Naive thymus-derived CD4-positive, alpha-beta T cell (primary cell): ENCODE measurements at regions not wholly inside any gene's neighbourhood (a gene's known extent, or its start where the extent isn't known, plus 50 kb on each side); places are given as distances from the start of the nearest gene placed in this dataset.

Experiments
- ATAC-seq: fragments of 150-1000 bp; cut with Tn5 transposase; 2 replicates; pipeline ENCODE4 v1.10.0; 2021; ENCODE audit warnings: mild to moderate bottlenecking, moderate library complexity
- CTCF ChIA-PET: fragments of 350-600 bp; sonication (Branson Sonifier 250); formaldehyde crosslinking; loops from one replicate; lab custom pipeline; 2021; ENCODE audit warnings: antibody characterized with exemption; lab: Charles Lee
- POLR2A ChIA-PET: fragments of 350-600 bp; sonication (Branson Sonifier 250); formaldehyde crosslinking; loops from one replicate; lab custom pipeline; 2021; ENCODE audit warnings: antibody characterized with exemption, inconsistent platforms; lab: Charles Lee
- DNase-seq, 9 donors: peaks; one replicate each; pipeline versions ENCODE4 v3.0.0 to v3.0.0-alpha.2; 2020 to 2022; ENCODE audit warnings: mixed read lengths in 1 of 9
- H3K27ac ChIP-seq: one replicate; pipeline ENCODE4 v1.7.0; 2013; ENCODE audit warnings: mild to moderate bottlenecking, low read depth, low read length, moderate library complexity
- H3K27me3 ChIP-seq, 2 donors: one replicate each; pipeline ENCODE4 v1.7.0; 2013; ENCODE audit warnings: low read length in 2 of 2, mild to moderate bottlenecking in 2 of 2, moderate library complexity in 2 of 2; ENCODE audit not compliant: control insufficient read depth in 2 of 2, insufficient read depth in 2 of 2
- H3K36me3 ChIP-seq, 3 experiments: 1 replicate in 2 of 3; 2 replicates in 1 of 3; pipeline ENCODE4 v1.7.0; 2013; ENCODE audit warnings: low read length in 3 of 3, mild to moderate bottlenecking in 3 of 3, moderate library complexity in 1 of 3; ENCODE audit not compliant: insufficient read depth in 3 of 3, control insufficient read depth in 2 of 3
- H3K4me1 ChIP-seq, 2 donors: one replicate each; pipeline ENCODE4 v1.7.0; 2013; ENCODE audit warnings: low read length in 2 of 2, mild to moderate bottlenecking in 2 of 2, moderate library complexity in 1 of 2; ENCODE audit not compliant: control insufficient read depth in 2 of 2, insufficient read depth in 2 of 2
- H3K4me3 ChIP-seq: 2 replicates; pipeline ENCODE4 v1.7.0; 2013; ENCODE audit warnings: mild to moderate bottlenecking, low read length
- H3K9me3 ChIP-seq, 3 experiments: 1 replicate in 2 of 3; 2 replicates in 1 of 3; pipeline ENCODE4 v1.7.0; 2013; ENCODE audit warnings: low read length in 3 of 3; ENCODE audit not compliant: control insufficient read depth in 2 of 3
- H3K27ac Mint-ChIP-seq, 9 donors: one replicate each; pipeline ENCODE4 v1.8.0; 2020 to 2022; ENCODE audit warnings: mixed read lengths in 9 of 9, mild to moderate bottlenecking in 8 of 9, moderate library complexity in 5 of 9, inconsistent platforms in 2 of 9
- H3K27me3 Mint-ChIP-seq, 5 donors: one replicate each; pipeline ENCODE4 v1.8.0; 2021 to 2022; ENCODE audit warnings: mixed read lengths in 5 of 5, mild to moderate bottlenecking in 1 of 5
- H3K36me3 Mint-ChIP-seq, 5 donors: one replicate each; pipeline ENCODE4 v1.8.0; 2020 to 2022; ENCODE audit warnings: mixed read lengths in 5 of 5, mild to moderate bottlenecking in 3 of 5, inconsistent platforms in 1 of 5
- H3K4me1 Mint-ChIP-seq, 7 donors: one replicate each; pipeline ENCODE4 v1.8.0; 2020 to 2022; ENCODE audit warnings: mixed read lengths in 7 of 7, mild to moderate bottlenecking in 3 of 7, inconsistent platforms in 1 of 7
- H3K4me3 Mint-ChIP-seq, 10 donors: one replicate each; pipeline ENCODE4 v1.8.0; 2020 to 2022; ENCODE audit warnings: mild to moderate bottlenecking in 10 of 10, mixed read lengths in 10 of 10, moderate library complexity in 6 of 10, inconsistent platforms in 2 of 10
- H3K9me3 Mint-ChIP-seq, 11 donors: one replicate each; pipeline ENCODE4 v1.8.0; 2020 to 2022; ENCODE audit warnings: mixed read lengths in 11 of 11, mild to moderate bottlenecking in 4 of 11, inconsistent platforms in 1 of 11, moderate library complexity in 1 of 11
- intact Hi-C, 2 donors: fragments of 100-400 bp; cut with micrococcal nuclease; formaldehyde crosslinking; loops; one replicate each; pipeline ENCODE4 v1.15.1; 2023

DNA sequence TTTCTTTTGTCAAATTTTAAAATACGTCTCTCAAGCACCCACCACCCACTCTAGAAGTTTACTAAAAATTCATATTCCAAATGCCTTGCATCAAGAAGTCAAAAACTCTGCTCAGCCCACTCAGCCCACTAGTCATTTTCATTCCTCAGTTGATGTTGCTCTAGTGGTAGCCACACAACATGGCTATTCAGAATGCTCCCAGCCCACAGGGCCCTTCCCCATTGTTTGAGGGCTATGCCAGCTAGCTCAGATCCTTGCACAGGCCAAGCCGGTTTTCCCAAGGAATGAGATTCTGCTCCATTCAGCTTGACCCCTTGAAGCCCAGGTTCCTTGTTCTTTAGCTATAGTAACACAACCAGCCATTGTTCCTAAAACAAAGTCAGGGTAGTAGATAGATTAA is 297.5 kb upstream of the RASGEF1B start:
- Mint-ChIP-seq H3K4me1 (no peaks in the 10 kb centered on the region), H3K27me3 (peaks cover 0 to 7% (median 6%) of the 10 kb centered on the region in 5 donors), H3K9me3 (peaks cover 0 to 2% (median 0%) of the 10 kb centered on the region in 11 donors), H3K4me3 (no peak overlapping the region), H3K27ac (peak overlapping the region in 1 of 9 donors; percentile 20), H3K36me3 (no peaks in the 10 kb centered on the region)
- Histone ChIP-seq H3K9me3 (no peaks in the 10 kb centered on the region), H3K4me3 (no peak overlapping the region), H3K27me3 (no peaks in the 10 kb centered on the region), H3K27ac (no peak overlapping the region), H3K36me3 (no peaks in the 10 kb centered on the region), H3K4me1 (no peaks in the 10 kb centered on the region)
- intact Hi-C loops: no loop called here
- DNase-seq (no peak), ATAC-seq (no peak)
- POLR2A ChIA-PET: no interaction called here
- CTCF ChIA-PET: no interaction called here

GRCh38 chr4:81758574-81759264 is 287.0 kb upstream of the RASGEF1B start:
- H3K9me3 Mint-ChIP-seq: peaks cover 0 to 6% (median 0%) of the 10 kb centered on the region in 11 donors
- peaks cover 0 to 6% (median 0%) of the 10 kb centered on the region in 7 donors for H3K4me1 Mint-ChIP-seq
- no peak overlapping the region for H3K4me3 ChIP-seq
- no peak overlapping the region for H3K27ac Mint-ChIP-seq
- no peaks in the 10 kb centered on the region for H3K4me1 ChIP-seq
- DNase-seq (no peak), ATAC-seq (no peak)
- intact Hi-C loops: no loop called here
- no peak overlapping the region for H3K4me3 Mint-ChIP-seq
- H3K27ac ChIP-seq: no peak overlapping the region
- POLR2A ChIA-PET: no interaction called here
- CTCF ChIA-PET: interaction anchor here (0.8 kb wide), 1 partner anchor 286 kb away, joined by 3 read pairs; no protein-coding TSS in a partner anchor
- H3K27me3 Mint-ChIP-seq: no peaks in the 10 kb centered on the region
- no peaks in the 10 kb centered on the region for H3K9me3 ChIP-seq
- no peaks in the 10 kb centered on the region for H3K36me3 Mint-ChIP-seq
- no peaks in the 10 kb centered on the region for H3K36me3 ChIP-seq
- H3K27me3 ChIP-seq: no peaks in the 10 kb centered on the region

DNA sequence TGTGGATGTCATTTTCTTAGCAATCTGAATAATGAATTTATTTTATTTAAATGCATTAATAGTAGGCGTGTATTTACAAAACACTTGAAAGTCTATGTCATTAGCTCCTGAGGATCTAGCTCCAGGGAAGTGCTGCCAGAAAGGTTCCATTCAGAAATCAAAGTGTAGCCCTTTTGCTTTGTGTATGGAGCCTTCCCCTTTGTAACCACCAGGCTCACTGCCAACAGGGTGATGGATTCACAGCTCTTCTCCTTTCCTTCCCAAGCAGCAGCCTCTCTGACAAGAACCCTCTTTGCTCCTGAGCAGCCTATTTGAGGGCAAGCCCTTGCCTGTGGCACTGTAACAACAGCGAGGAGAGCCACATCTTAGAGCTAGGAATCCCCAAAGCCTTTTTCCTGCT is 286.0 kb upstream of the RASGEF1B start:
- no peak for DNase-seq
- no peaks in the 10 kb centered on the region for H3K4me1 ChIP-seq
- Mint-ChIP-seq H3K4me1 (peaks cover 0 to 6% (median 0%) of the 10 kb centered on the region in 7 donors), H3K4me3 (no peak overlapping the region), H3K27ac (no peak overlapping the region), H3K9me3 (peaks cover 0 to 4% (median 0%) of the 10 kb centered on the region in 11 donors), H3K36me3 (no peaks in the 10 kb centered on the region), H3K27me3 (no peaks in the 10 kb centered on the region)
- no peaks in the 10 kb centered on the region for H3K9me3 ChIP-seq
- H3K27ac ChIP-seq: no peak overlapping the region
- no peak overlapping the region for H3K4me3 ChIP-seq
- intact Hi-C loops: no loop called here
- no peak for ATAC-seq
- H3K36me3 ChIP-seq: no peaks in the 10 kb centered on the region
- ChIA-PET POLR2A (no interaction called here), CTCF (interaction anchor here (0.8 to 1.3 kb wide), 2 partner anchors 12 to 285 kb away, joined by 3 read pairs; no protein-coding TSS in a partner anchor)
- no peaks in the 10 kb centered on the region for H3K27me3 ChIP-seq

- H3K27me3 ChIP-seq: no peaks in the 10 kb centered on the region
- no peak overlapping the region for H3K4me3 ChIP-seq
- Mint-ChIP-seq H3K27me3 (no peaks in the 10 kb centered on the region), H3K27ac (no peak overlapping the region), H3K9me3 (no peaks in the 10 kb centered on the region), H3K4me1 (peaks cover 0 to 6% (median 0%) of the 10 kb centered on the region in 7 donors), H3K4me3 (no peak overlapping the region), H3K36me3 (no peaks in the 10 kb centered on the region)
- no peaks in the 10 kb centered on the region for H3K9me3 ChIP-seq
- DNase-seq: no peak
- no peaks in the 10 kb centered on the region for H3K4me1 ChIP-seq
- POLR2A ChIA-PET: no interaction called here
- CTCF ChIA-PET: interaction anchor here (1.3 kb wide), 1 partner anchor 11 kb away, joined by 3 read pairs; no protein-coding TSS in a partner anchor
- ATAC-seq: no peak
- H3K27ac ChIP-seq: no peak overlapping the region
- H3K36me3 ChIP-seq: no peaks in the 10 kb centered on the region
- intact Hi-C loops: no loop called here
Measured at GRCh38 chr4:81756973-81757372, 285.3 kb upstream of the RASGEF1B start.

- Histone ChIP-seq H3K27ac (no peak overlapping the region), H3K27me3 (no peaks in the 10 kb centered on the region), H3K9me3 (no peaks in the 10 kb centered on the region), H3K4me1 (no peaks in the 10 kb centered on the region), H3K4me3 (no peak overlapping the region), H3K36me3 (no peaks in the 10 kb centered on the region)
- ATAC-seq (no peak), DNase-seq (no peak)
- Mint-ChIP-seq H3K4me1 (peaks cover 0 to 6% (median 0%) of the 10 kb centered on the region in 7 donors), H3K27ac (peak overlapping the region in 1 of 9 donors; percentile 7), H3K36me3 (no peaks in the 10 kb centered on the region), H3K9me3 (no peaks in the 10 kb centered on the region), H3K27me3 (no peaks in the 10 kb centered on the region), H3K4me3 (no peak overlapping the region)
- intact Hi-C loops: no loop called here
- CTCF ChIA-PET: no interaction called here
- POLR2A ChIA-PET: no interaction called here
Measured at GRCh38 chr4:81756042-81756441, 284.3 kb upstream of the RASGEF1B start.

DNA sequence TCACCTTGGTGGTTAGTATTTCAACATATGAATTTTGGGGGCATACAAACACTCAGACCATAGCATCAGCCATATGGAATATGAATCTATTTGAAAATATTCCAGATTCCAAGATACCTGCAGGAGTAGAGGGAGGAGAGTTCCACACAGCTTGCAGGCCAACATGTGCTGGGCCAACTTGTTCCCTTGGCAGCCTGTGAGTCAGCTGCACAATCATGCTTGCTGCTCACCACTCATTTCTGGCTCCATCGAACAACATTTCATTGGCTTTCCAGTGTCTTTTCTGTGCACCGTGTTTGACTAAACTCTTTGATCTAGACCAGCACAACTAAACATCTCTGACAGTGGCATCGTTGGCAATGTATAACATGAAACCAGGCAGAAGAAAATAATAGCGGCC is 282.5 kb upstream of the RASGEF1B start:
- no peak overlapping the region for H3K4me3 Mint-ChIP-seq
- no peak overlapping the region for H3K4me3 ChIP-seq
- H3K27ac Mint-ChIP-seq: no peak overlapping the region
- peaks cover 0 to 6% (median 0%) of the 10 kb centered on the region in 7 donors for H3K4me1 Mint-ChIP-seq
- H3K4me1 ChIP-seq: no peaks in the 10 kb centered on the region
- ChIA-PET POLR2A (no interaction called here), CTCF (no interaction called here)
- no peaks in the 10 kb centered on the region for H3K27me3 Mint-ChIP-seq
- DNase-seq: no peak
- H3K27me3 ChIP-seq: no peaks in the 10 kb centered on the region
- H3K27ac ChIP-seq: no peak overlapping the region
- intact Hi-C loops: no loop called here
- no peaks in the 10 kb centered on the region for H3K9me3 ChIP-seq
- no peaks in the 10 kb centered on the region for H3K36me3 ChIP-seq
- H3K36me3 Mint-ChIP-seq: no peaks in the 10 kb centered on the region
- no peak for ATAC-seq
- H3K9me3 Mint-ChIP-seq: no peaks in the 10 kb centered on the region
